ENCODE measurements at regions not wholly inside any gene's neighbourhood (a gene's known extent, or its start where the extent isn't known, plus 50 kb on each side); places are given as distances from the start of the nearest gene placed in this dataset.

DNA sequence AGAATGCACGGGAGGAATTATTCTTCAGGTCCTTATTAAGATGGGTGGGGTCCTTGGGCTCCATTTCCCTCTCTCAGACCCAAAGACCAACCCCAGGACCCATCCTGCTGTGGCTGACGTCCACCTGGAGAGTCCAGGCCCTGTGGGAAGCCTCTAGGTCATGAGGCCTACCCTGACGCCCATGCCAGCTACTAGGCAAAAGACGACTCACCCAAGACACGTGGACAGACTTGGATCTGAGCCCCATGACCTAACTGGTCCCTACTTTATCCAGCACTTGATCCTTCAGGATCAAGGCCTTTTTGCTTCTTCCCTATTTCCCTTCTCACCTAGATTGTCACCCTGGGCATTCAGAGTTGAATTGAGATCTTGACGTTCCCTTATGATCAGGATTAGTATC lies 56.0 kb upstream of the CASZ1 start:
- Histone ChIP-seq H3K27ac (ENCODE audit: low read depth, low read length) (no peak overlapping the region), H2AFZ (ENCODE audit: low read length) (no peak overlapping the region), H2BK5ac (ENCODE audit: low read depth, low read length) (no peak overlapping the region), H3K4me3 (ENCODE audit: extremely low read depth in 1 of 4, insufficient read depth in 2 of 4, low read depth in 3 of 4, low read length in 4 of 4) (no peak overlapping the region), H3K4me1 (replicated peaks in 1 of 4; ENCODE audit: control insufficient read depth in 3 of 4, insufficient read depth in 4 of 4, low read length in 3 of 4) (no peaks in the 10 kb centered on the region; a peak in 1 of 7 replicates), H2BK120ac (replicated peaks; ENCODE audit: low read depth, low read length) (no peak overlapping the region), H2BK20ac (ENCODE audit: low read length) (no peak overlapping the region), H4K8ac (ENCODE audit: extremely low read depth, insufficient read depth, low read length) (no peak overlapping the region), H3K36me3 (ENCODE audit: control insufficient read depth in 2 of 4, insufficient read depth in 4 of 4, low read length in 3 of 4) (no peaks in the 10 kb centered on the region), H4K91ac (replicated peaks; ENCODE audit: insufficient read length, low read length) (no peak overlapping the region), H3K23ac (ENCODE audit: insufficient read length) (no peak overlapping the region), H3K4ac (replicated peaks; ENCODE audit: insufficient read length, low read depth, low read length) (no peak overlapping the region), H3K79me2 (ENCODE audit: control insufficient read depth in 1 of 2, insufficient read depth in 2 of 2, low read length in 2 of 2) (no peaks in the 10 kb centered on the region), H2BK12ac (ENCODE audit: low read depth, low read length) (no peak overlapping the region), H2BK15ac (ENCODE audit: low read length) (no peak overlapping the region), H3K23me2 (ENCODE audit: low read depth, low read length) (peaks cover 9% of the 10 kb centered on the region; the same call in 1 of the 2 replicates), H4K5ac (ENCODE audit: insufficient read length, low read depth, low read length) (no peak overlapping the region), H3K9me3 (ENCODE audit: insufficient read depth in 2 of 2, low read depth in 1 of 2, low read length in 1 of 2) (no peaks in the 10 kb centered on the region; a peak in 1 of 4 replicates), H2AK5ac (ENCODE audit: low read depth, low read length) (no peak overlapping the region), H3K79me1 (ENCODE audit: low read depth, low read length) (no peaks in the 10 kb centered on the region), H3K9ac (replicated peaks in 1 of 4; ENCODE audit: extremely low read depth in 1 of 4, low read depth in 3 of 4, low read length in 3 of 4) (no peak overlapping the region), H3K56ac (replicated peaks; ENCODE audit: insufficient read length, low read depth, low read length) (no peak overlapping the region), H3K4me2 (ENCODE audit: insufficient read depth in 1 of 2, low read depth in 2 of 2, low read length in 2 of 2) (no peak overlapping the region), H3K18ac (ENCODE audit: extremely low read depth, low read length) (no peak overlapping the region), H3K27me3 (replicated peaks in 1 of 4; ENCODE audit: control insufficient read depth in 3 of 4, extremely low read depth in 1 of 4, insufficient read depth in 3 of 4, low read length in 3 of 4) (no peaks in the 10 kb centered on the region; a peak in 1 of 7 replicates), H3K14ac (ENCODE audit: insufficient read length) (no peak overlapping the region), H4K20me1 (replicated peaks in 1 of 2; ENCODE audit: control insufficient read depth in 1 of 2, insufficient read depth in 2 of 2, low read length in 2 of 2) (peaks cover 0 to 9% of the 10 kb centered on the region in 2 experiments)
- ChIA-PET POLR2A (ENCODE audit: partially characterized antibody) (no interaction called here), CTCF (ENCODE audit: partially characterized antibody) (interaction anchor here (0.7 to 1.2 kb wide), 3 partner anchors 14 to 328 kb away, joined by 3 to 4 read pairs (median 3); no protein-coding TSS in a partner anchor)
- WGBS, 2 experiments (ENCODE audit: extremely low coverage in 1 of 2, insufficient coverage in 1 of 2, insufficient read length in 1 of 2, insufficient replicate concordance in 2 of 2, low coverage in 1 of 2, low lambda C conversion rate in 2 of 2, missing lambda C conversion rate in 1 of 2): 74% methylated on average over 6 of the region's 6 CpGs; no CpG with 5 or more reads in 1 of the 2 experiments
- FAIRE-seq (no peak), DNase-seq (ENCODE audit: low read depth in 1 of 2, low spot score in 2 of 2) (no peak)
- TF ChIP-seq YY1 (IDR thresholded peaks at IDR 0.05; ENCODE audit: low read depth, low read length) (no peak), HDAC2 (IDR thresholded peaks at IDR 0.05; ENCODE audit: borderline replicate concordance in 1 of 2, low read depth in 2 of 2, low read length in 2 of 2) (no peak), FOSL1 (IDR thresholded peaks at IDR 0.05; ENCODE audit: insufficient read depth, low read depth, low read length) (no peak), HDAC6 (IDR thresholded peaks at IDR 0.05; ENCODE audit: low read depth, low read length) (no peak), KDM5A (IDR thresholded peaks at IDR 0.05; ENCODE audit: low read length) (no peak), ZNF274 (IDR thresholded peaks at IDR 0.05; ENCODE audit: borderline replicate concordance, extremely low read depth, low read length) (no peak), MAFK (IDR thresholded peaks at IDR 0.05; ENCODE audit: low read depth, low read length) (no peak), KDM4A (IDR thresholded peaks at IDR 0.05; ENCODE audit: low read depth, low read length, severe bottlenecking) (no peak)
- TF ChIP-seq, protein P1, sequence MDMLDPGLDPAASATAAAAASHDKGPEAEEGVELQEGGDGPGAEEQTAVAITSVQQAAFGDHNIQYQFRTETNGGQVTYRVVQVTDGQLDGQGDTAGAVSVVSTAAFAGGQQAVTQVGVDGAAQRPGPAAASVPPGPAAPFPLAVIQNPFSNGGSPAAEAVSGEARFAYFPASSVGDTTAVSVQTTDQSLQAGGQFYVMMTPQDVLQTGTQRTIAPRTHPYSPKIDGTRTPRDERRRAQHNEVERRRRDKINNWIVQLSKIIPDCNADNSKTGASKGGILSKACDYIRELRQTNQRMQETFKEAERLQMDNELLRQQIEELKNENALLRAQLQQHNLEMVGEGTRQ (IDR thresholded peaks at IDR 0.05; ENCODE audit: low read length): no peak
- TF ChIP-seq, protein P2, sequence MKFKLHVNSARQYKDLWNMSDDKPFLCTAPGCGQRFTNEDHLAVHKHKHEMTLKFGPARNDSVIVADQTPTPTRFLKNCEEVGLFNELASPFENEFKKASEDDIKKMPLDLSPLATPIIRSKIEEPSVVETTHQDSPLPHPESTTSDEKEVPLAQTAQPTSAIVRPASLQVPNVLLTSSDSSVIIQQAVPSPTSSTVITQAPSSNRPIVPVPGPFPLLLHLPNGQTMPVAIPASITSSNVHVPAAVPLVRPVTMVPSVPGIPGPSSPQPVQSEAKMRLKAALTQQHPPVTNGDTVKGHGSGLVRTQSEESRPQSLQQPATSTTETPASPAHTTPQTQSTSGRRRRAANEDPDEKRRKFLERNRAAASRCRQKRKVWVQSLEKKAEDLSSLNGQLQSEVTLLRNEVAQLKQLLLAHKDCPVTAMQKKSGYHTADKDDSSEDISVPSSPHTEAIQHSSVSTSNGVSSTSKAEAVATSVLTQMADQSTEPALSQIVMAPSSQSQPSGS (IDR thresholded peaks at IDR 0.05; ENCODE audit: low read length): no peak
- TF ChIP-seq, protein P3, sequence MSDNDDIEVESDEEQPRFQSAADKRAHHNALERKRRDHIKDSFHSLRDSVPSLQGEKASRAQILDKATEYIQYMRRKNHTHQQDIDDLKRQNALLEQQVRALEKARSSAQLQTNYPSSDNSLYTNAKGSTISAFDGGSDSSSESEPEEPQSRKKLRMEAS (IDR thresholded peaks at IDR 0.05): no peak

Data from H1 (cell line).